ENCODE measurements at regions not wholly inside any gene's neighbourhood (a gene's known extent, or its start where the extent isn't known, plus 50 kb on each side); places are given as distances from the start of the nearest gene placed in this dataset.

DNA sequence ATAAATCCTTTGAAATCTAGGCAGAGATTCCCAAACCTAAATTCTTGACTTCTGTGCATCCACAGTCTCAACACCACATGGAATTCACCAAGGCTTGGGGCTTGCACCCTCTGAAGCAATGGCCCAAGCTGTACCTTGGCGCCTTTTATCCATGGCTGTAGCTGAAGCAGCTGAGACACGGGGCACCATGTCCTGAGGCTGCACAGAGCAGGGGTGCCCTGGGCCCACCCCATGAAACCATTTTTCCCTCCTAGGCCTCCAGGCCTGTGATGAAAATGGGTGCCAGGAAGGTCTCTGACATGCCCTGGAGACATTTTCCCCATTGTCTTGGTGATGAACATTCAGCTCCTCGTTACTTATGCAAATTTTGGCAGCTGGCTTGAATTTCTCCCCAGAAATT is 158.6 kb upstream of the NUDT12 start:
- no peak for FAIRE-seq
- Histone ChIP-seq H2AFZ (ENCODE audit: control insufficient read depth, low read length) (no peak overlapping the region), H3K4me2 (ENCODE audit: control insufficient read depth, extremely low read depth, insufficient read depth, low read depth, low read length) (no peak overlapping the region), H3K9ac (ENCODE audit: control insufficient read depth, extremely low read depth, insufficient read depth, low read length) (no peak overlapping the region), H3K79me2 (ENCODE audit: control insufficient read depth, insufficient read depth, low read length) (no peaks in the 10 kb centered on the region), H4K20me1 (ENCODE audit: control insufficient read depth, extremely low read depth, insufficient read depth, low read length) (no peaks in the 10 kb centered on the region), H3K9me1 (ENCODE audit: control insufficient read depth, extremely low read depth, insufficient read depth, low read length) (no peaks in the 10 kb centered on the region), H3K4me1 (ENCODE audit: control insufficient read depth, extremely low read depth, insufficient read depth, low read length) (no peaks in the 10 kb centered on the region), H3K4me3 (ENCODE audit: control insufficient read depth in 2 of 3, extremely low read depth in 1 of 3, insufficient read depth in 2 of 3, low read depth in 1 of 3, low read length in 3 of 3) (no peak overlapping the region), H3K36me3 (ENCODE audit: control insufficient read depth in 2 of 2, extremely low read depth in 1 of 2, insufficient read depth in 2 of 2, low read length in 2 of 2) (no peaks in the 10 kb centered on the region), H3K9me3 (ENCODE audit: control insufficient read depth, low read depth, low read length) (no peaks in the 10 kb centered on the region), H3K27me3 (ENCODE audit: control insufficient read depth, extremely low read depth, insufficient read depth, low read length) (no peaks in the 10 kb centered on the region), H3K27ac (ENCODE audit: control insufficient read depth, insufficient read depth, low read length) (no peak overlapping the region)
- dilution Hi-C loops (cut with MboI; ENCODE audit: extremely low pct_ligation_motif_present, low sequenced_read_pairs) = no loop called here
- no peak for TF ChIP-seq EZH2 (IDR thresholded peaks at IDR 0.05; ENCODE audit: low read length)
- no peak for TF ChIP-seq CTCF (optimal IDR thresholded peaks at IDR 0.05 in 1 of 3, IDR thresholded peaks at IDR 0.05 in 1 of 3, conservative IDR thresholded peaks at IDR 0.05 in 1 of 3; ENCODE audit: extremely low read depth in 1 of 3, insufficient read depth in 2 of 3, low read length in 3 of 3)
- DNase-seq (ENCODE audit: low read depth, low spot score) = no peak

GRCh38 chr5:103718108-103718507 is 155.5 kb upstream of the NUDT12 start:
- no peak overlapping the region for H2AFZ ChIP-seq (ENCODE audit: control insufficient read depth, low read length)
- TF ChIP-seq CTCF (optimal IDR thresholded peaks at IDR 0.05 in 1 of 3, IDR thresholded peaks at IDR 0.05 in 1 of 3, conservative IDR thresholded peaks at IDR 0.05 in 1 of 3; ENCODE audit: extremely low read depth in 1 of 3, insufficient read depth in 2 of 3, low read length in 3 of 3) (no peak), EZH2 (IDR thresholded peaks at IDR 0.05; ENCODE audit: low read length) (no peak)
- H3K9me1 ChIP-seq (ENCODE audit: control insufficient read depth, extremely low read depth, insufficient read depth, low read length) = no peaks in the 10 kb centered on the region
- FAIRE-seq (no peak), DNase-seq (ENCODE audit: low read depth, low spot score) (no peak)
- no peaks in the 10 kb centered on the region for H3K4me1 ChIP-seq (ENCODE audit: control insufficient read depth, extremely low read depth, insufficient read depth, low read length)
- no peaks in the 10 kb centered on the region for H3K9me3 ChIP-seq (ENCODE audit: control insufficient read depth, low read depth, low read length)
- H3K4me2 ChIP-seq (ENCODE audit: control insufficient read depth, extremely low read depth, insufficient read depth, low read depth, low read length) = no peak overlapping the region
- H3K36me3 ChIP-seq (ENCODE audit: control insufficient read depth in 2 of 2, extremely low read depth in 1 of 2, insufficient read depth in 2 of 2, low read length in 2 of 2) = no peaks in the 10 kb centered on the region
- no peaks in the 10 kb centered on the region for H3K27me3 ChIP-seq (ENCODE audit: control insufficient read depth, extremely low read depth, insufficient read depth, low read length)
- dilution Hi-C loops (cut with MboI; ENCODE audit: extremely low pct_ligation_motif_present, low sequenced_read_pairs) = no loop called here
- H3K79me2 ChIP-seq (ENCODE audit: control insufficient read depth, insufficient read depth, low read length) = no peaks in the 10 kb centered on the region
- no peak overlapping the region for H3K27ac ChIP-seq (ENCODE audit: control insufficient read depth, insufficient read depth, low read length)
- H4K20me1 ChIP-seq (ENCODE audit: control insufficient read depth, extremely low read depth, insufficient read depth, low read length) = no peaks in the 10 kb centered on the region
- no peak overlapping the region for H3K9ac ChIP-seq (ENCODE audit: control insufficient read depth, extremely low read depth, insufficient read depth, low read length)
- no peak overlapping the region for H3K4me3 ChIP-seq (ENCODE audit: control insufficient read depth in 2 of 3, extremely low read depth in 1 of 3, insufficient read depth in 2 of 3, low read depth in 1 of 3, low read length in 3 of 3)
